ENCODE measurements at regions not wholly inside any gene's neighbourhood (a gene's known extent, or its start where the extent isn't known, plus 50 kb on each side); places are given as distances from the start of the nearest gene placed in this dataset.

DNA sequence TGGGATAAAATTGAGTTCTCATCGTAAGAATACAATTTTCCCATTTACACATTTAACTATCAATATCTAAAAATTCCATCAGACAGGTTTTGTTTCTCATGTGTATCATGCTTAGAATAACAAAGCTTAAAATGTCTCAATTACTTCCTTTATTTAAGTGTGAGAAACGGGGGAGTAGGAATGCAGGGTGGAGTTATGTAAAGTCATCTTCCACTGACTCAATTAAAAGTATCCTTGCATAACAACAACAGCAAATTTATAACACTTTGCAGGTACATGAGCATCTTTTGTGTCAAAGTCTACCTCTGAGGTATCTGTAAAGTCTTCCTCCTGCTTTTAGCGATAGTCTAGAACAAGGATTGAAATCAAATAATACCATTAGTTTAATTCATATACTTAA is 327.1 kb downstream of the EPHA4 start:
- H3K9me3 ChIP-seq, result peaks cover 0 to 3% of the 10 kb centered on the region in 2 donors
- H3K27ac ChIP-seq, result no peak overlapping the region
- in situ Hi-C loops (cut with MboI; ENCODE audit: low pct_ligation_motif_present in 1 of 4, low pct_unique_long_range_greater_than_20kb in 1 of 4, low sequenced_read_pairs in 3 of 4) (no loop called here), intact Hi-C loops (cut with DNase I; ENCODE audit: low total_unique reads) (no loop called here)
- no peak overlapping the region for H3K4me3 ChIP-seq
- no peaks in the 10 kb centered on the region for H3K36me3 ChIP-seq
- H3K4me1 ChIP-seq, result no peaks in the 10 kb centered on the region
- no peaks in the 10 kb centered on the region for H3K27me3 ChIP-seq
- WGBS, 2 donors (ENCODE audit: low coverage in 1 of 2), result 61 to 64% methylated on average over 3 of the region's 3 CpGs
- TF ChIP-seq POLR2AphosphoS5 (IDR thresholded peaks at IDR 0.05) (no peak), POLR2A (IDR thresholded peaks at IDR 0.05) (no peak), EP300 (IDR thresholded peaks at IDR 0.05; ENCODE audit: low read depth) (no peak), CTCF (IDR thresholded peaks at IDR 0.05) (no peak)
- DNase-seq, result no peak

DNA sequence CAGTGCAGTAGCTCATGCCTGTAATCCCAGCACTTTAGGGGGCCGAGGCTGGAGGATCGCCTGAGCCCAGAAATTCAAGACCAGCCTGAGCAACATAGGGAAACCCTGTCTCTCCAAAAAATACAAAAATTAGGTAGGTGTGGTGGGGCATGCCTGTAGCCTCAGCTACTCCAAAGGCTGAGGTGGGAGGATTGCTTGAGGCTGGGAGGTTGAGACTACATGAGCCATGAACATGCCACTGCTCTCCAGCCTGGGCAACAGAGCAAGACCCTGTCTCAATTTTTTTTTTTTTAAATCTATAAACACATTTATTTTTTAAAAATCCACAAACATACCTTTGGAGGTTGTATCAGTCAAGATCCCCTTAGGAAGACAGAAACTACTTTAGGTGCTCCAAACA is 326.3 kb downstream of the EPHA4 start:
- TF ChIP-seq POLR2AphosphoS5 (IDR thresholded peaks at IDR 0.05), result no peak
- TF ChIP-seq EP300 (IDR thresholded peaks at IDR 0.05; ENCODE audit: low read depth), result no peak
- TF ChIP-seq POLR2A (IDR thresholded peaks at IDR 0.05), result no peak
- no peak for TF ChIP-seq CTCF (IDR thresholded peaks at IDR 0.05)
- no peak overlapping the region for H3K27ac ChIP-seq
- intact Hi-C loops (cut with DNase I; ENCODE audit: low total_unique reads), result no loop called here
- no peak for DNase-seq
- no peaks in the 10 kb centered on the region for H3K27me3 ChIP-seq
- H3K4me3 ChIP-seq, result no peak overlapping the region
- 75 to 87% methylated on average over 2 of the region's 2 CpGs for WGBS, 2 donors (ENCODE audit: low coverage in 1 of 2)
- in situ Hi-C loops (cut with MboI; ENCODE audit: low pct_ligation_motif_present in 1 of 4, low pct_unique_long_range_greater_than_20kb in 1 of 4, low sequenced_read_pairs in 3 of 4), result no loop called here
- H3K4me1 ChIP-seq, result no peaks in the 10 kb centered on the region
- peaks cover 0 to 3% of the 10 kb centered on the region in 2 donors for H3K9me3 ChIP-seq
- no peaks in the 10 kb centered on the region for H3K36me3 ChIP-seq

DNA sequence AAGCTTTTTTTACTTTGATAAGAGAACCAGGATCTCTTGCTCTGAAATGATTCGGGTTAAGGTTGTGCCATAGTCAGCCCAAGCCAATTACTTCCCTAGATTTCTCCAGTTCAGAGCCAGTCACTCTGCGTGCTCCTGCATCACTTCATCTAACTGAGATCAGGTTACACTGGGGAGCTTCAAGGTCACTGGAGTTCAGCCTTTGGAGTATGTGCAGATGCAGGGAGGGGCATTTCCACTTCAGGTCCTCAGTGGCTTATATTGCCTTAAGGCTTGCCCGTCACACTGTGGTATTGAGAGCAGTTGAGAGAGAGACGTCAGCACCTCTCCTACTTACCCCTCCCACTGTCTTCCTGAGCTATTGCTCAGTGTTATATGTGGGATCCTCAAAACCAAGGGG is 317.8 kb downstream of the EPHA4 start:
- intact Hi-C loops (cut with DNase I; ENCODE audit: low total_unique reads), result no loop called here
- 73% methylated on average over 4 of the region's 4 CpGs; no CpG with 5 or more reads in 1 of the 2 donors for WGBS, 2 donors (ENCODE audit: low coverage in 1 of 2)
- in situ Hi-C loops (cut with MboI; ENCODE audit: low pct_ligation_motif_present in 1 of 4, low pct_unique_long_range_greater_than_20kb in 1 of 4, low sequenced_read_pairs in 3 of 4), result no loop called here

DNA sequence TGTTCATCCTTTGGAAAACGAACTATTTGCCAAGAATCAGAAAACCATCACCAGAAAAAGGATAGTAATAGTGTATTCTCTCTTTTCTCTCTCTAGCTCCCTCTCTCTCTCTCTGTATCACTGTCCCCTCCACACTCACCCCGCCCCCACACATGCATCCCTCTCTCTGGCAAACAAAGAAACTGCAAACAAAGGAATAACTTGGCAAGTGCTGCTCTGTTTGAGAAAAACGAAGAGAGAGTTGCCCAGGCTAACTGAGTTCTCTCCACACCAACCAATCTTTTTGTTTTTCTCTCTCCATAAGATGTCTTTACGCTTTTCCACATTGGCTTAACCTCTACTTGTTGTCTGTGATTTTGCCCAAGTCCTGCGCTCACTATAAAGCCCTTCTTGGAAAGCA is 316.2 kb downstream of the EPHA4 start:
- 50 to 51% methylated on average over 5 of the region's 5 CpGs for WGBS, 2 donors (ENCODE audit: low coverage in 1 of 2)
- intact Hi-C loops (cut with DNase I; ENCODE audit: low total_unique reads) (no loop called here), in situ Hi-C loops (cut with MboI; ENCODE audit: low pct_ligation_motif_present in 1 of 4, low pct_unique_long_range_greater_than_20kb in 1 of 4, low sequenced_read_pairs in 3 of 4) (no loop called here)
- Histone ChIP-seq H3K9me3 (no peaks in the 10 kb centered on the region), H3K4me3 (no peak overlapping the region), H3K27ac (no peak overlapping the region), H3K4me1 (no peaks in the 10 kb centered on the region), H3K36me3 (no peaks in the 10 kb centered on the region), H3K27me3 (no peaks in the 10 kb centered on the region)
- DNase-seq, result no peak
- no peak for TF ChIP-seq POLR2AphosphoS5 (IDR thresholded peaks at IDR 0.05)
- TF ChIP-seq EP300 (IDR thresholded peaks at IDR 0.05; ENCODE audit: low read depth), result no peak
- TF ChIP-seq CTCF (IDR thresholded peaks at IDR 0.05), result no peak
- no peak for TF ChIP-seq POLR2A (IDR thresholded peaks at IDR 0.05)

More for the DNA sequence above, 317.8 kb downstream of the EPHA4 start:
- no peak for DNase-seq
- Histone ChIP-seq H3K36me3 (no peaks in the 10 kb centered on the region), H3K4me3 (no peak overlapping the region), H3K27ac (no peak overlapping the region), H3K9me3 (no peaks in the 10 kb centered on the region), H3K27me3 (no peaks in the 10 kb centered on the region), H3K4me1 (no peaks in the 10 kb centered on the region)
- TF ChIP-seq POLR2A (IDR thresholded peaks at IDR 0.05), result no peak
- no peak for TF ChIP-seq POLR2AphosphoS5 (IDR thresholded peaks at IDR 0.05)
- no peak for TF ChIP-seq EP300 (IDR thresholded peaks at IDR 0.05; ENCODE audit: low read depth)
- TF ChIP-seq CTCF (IDR thresholded peaks at IDR 0.05), result no peak

All from transverse colon (tissue), 4 donors.